CD4-positive, alpha-beta T cell treated with Interleukin-1 beta for 1 hour (primary cell): ENCODE measurements at regions not wholly inside any gene's neighbourhood (a gene's known extent, or its start where the extent isn't known, plus 50 kb on each side); places are given as distances from the start of the nearest gene placed in this dataset.
"Not testable (repeated sequence)": the region's sequence is repeated elsewhere in the genome, so short reads cannot be mapped to it uniquely, and the experiment has no call there.

Experiments
- DNase-seq, 2 donors: peaks; one replicate each; pipeline ENCODE4 v3.0.0-alpha.2; 2020 to 2022

- DNase-seq, result no peak
Observed at GRCh38 chr15:31606931-31607497, 280.4 kb downstream of the KLF13 start.

GRCh38 chr15:31607656-31608055 is 281.0 kb downstream of the KLF13 start:
- no peak for DNase-seq

GRCh38 chr15:31609258-31609681 is 282.6 kb downstream of the KLF13 start:
- no peak for DNase-seq

- DNase-seq, result no peak
Observed at GRCh38 chr15:31609906-31610305, 283.3 kb downstream of the KLF13 start.

- no peak for DNase-seq
Observed at GRCh38 chr15:31615643-31616415, 289.2 kb downstream of the KLF13 start.

GRCh38 chr15:31623297-31623696 is 296.7 kb downstream of the KLF13 start:
- not testable (repeated sequence) for DNase-seq

- DNase-seq, result not testable (repeated sequence)
Observed at GRCh38 chr15:31624115-31624514, 297.5 kb downstream of the KLF13 start.

- not testable (repeated sequence) for DNase-seq
Observed at GRCh38 chr15:31635715-31636114, 309.1 kb downstream of the KLF13 start.

GRCh38 chr15:31636911-31637310 is 310.3 kb downstream of the KLF13 start:
- peak in 1 of 2 donors; percentile 6 for DNase-seq

GRCh38 chr15:31643955-31644354 is 317.3 kb downstream of the KLF13 start:
- DNase-seq, result not testable (repeated sequence)

- DNase-seq, result not testable (repeated sequence)
Observed at GRCh38 chr15:31644761-31645160, 318.1 kb downstream of the KLF13 start.

GRCh38 chr15:31647337-31647826 is 320.7 kb downstream of the KLF13 start:
- not testable (repeated sequence) for DNase-seq

- DNase-seq, result not testable (repeated sequence)
Observed at GRCh38 chr15:31649634-31650033, 323.0 kb downstream of the KLF13 start.

- DNase-seq, result peak; percentile 34 to 53
Observed at GRCh38 chr15:31650055-31650701, 323.5 kb downstream of the KLF13 start.

- not testable (repeated sequence) for DNase-seq
Observed at GRCh38 chr15:31656915-31657314, 330.3 kb downstream of the KLF13 start.

GRCh38 chr15:31660816-31661215 is 334.2 kb downstream of the KLF13 start:
- DNase-seq, result no peak

GRCh38 chr15:31665732-31666131 is 339.1 kb downstream of the KLF13 start:
- not testable (repeated sequence) for DNase-seq

GRCh38 chr15:31669158-31669908 is 342.7 kb downstream of the KLF13 start:
- DNase-seq, result not testable (repeated sequence)

- not testable (repeated sequence) for DNase-seq
Observed at GRCh38 chr15:31673263-31673662, 346.6 kb downstream of the KLF13 start.

GRCh38 chr15:31681529-31682259 is 348.6 kb upstream of the CHRNA7 start:
- not testable (repeated sequence) for DNase-seq

GRCh38 chr15:31687088-31687487 is 343.2 kb upstream of the CHRNA7 start:
- not testable (repeated sequence) for DNase-seq

GRCh38 chr15:31696509-31696908 is 333.8 kb upstream of the CHRNA7 start:
- DNase-seq, result not testable (repeated sequence)
